ENCODE measurements at regions not wholly inside any gene's neighbourhood (a gene's known extent, or its start where the extent isn't known, plus 50 kb on each side); places are given as distances from the start of the nearest gene placed in this dataset.
A peak's percentile ranks its signal among the peaks of the same experiment; 100 is the strongest.

DNA sequence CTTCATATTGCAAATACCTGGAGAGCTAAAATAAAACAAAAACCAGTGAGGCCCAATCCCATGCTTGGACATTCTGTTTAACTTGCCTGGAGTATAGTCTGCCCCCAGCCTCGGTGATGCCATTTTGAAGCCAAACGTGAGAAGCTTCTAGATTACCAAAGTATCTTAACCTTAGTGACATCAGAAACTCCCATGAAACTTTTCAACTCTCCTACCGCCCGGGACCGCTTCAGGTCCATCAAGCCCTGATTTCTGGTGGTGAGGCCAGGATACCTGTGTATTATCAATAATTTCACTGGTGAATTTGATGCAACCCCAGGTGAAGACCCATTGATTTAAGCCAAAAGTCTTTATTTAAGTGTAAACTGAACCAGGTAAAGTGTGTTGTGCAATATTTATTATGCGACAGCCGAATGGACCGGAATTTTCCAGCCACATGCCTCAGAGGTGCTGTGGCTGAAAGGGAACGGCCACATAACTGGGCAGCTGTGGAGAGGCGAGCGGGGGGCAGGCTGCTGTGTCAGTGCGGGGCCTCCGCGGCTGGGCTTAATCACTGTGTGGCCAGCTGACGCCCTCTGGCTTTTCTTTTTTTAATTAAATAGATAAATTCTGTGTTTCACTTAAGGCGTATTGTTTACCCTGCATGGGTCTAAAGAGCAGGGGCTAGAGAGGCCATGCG lies 385.5 kb upstream of the B3GAT1 start:
- DNase-seq (ENCODE audit: low spot score), result no peak

DNA sequence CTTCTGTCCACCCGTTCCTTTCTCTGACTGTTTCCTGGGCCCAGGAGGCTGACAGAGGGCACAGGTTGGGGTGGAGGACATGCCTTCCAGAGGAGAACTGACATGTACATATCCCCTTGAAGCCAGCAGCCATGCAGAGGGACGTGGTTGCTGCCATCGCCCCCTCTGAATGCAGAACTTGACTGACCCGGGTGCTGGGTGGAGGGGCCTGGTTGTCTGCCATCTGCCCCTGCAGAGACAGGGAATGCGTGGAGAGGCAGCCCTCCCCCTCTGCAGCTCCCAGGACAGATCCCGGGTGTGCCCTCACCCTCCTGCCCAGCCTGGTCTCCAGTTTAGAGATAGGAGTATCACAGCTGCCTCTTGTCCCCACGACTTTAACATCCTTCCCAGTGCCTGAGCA lies 383.0 kb upstream of the B3GAT1 start:
- DNase-seq (ENCODE audit: low spot score), result no peak

DNA sequence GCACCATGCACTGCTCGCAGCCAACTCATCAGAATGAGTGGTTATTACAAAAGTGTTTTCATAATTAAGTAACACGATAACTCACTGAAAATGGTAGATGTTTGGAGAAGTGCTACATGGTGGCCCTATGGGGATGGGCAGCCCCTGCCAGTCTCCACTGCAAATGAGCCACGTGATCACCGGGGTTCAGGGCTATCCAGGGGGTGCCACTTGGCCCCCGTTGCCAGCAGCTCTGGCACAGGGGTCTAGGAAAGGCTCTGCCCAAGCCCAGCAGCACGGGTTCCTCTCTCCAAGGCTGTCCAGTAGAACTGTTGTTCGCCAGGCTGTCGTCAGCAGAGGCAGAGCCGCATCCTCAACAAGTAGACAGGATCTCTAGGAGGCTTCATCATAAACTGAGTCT lies 382.1 kb upstream of the B3GAT1 start:
- DNase-seq (ENCODE audit: low spot score), result no peak

DNA sequence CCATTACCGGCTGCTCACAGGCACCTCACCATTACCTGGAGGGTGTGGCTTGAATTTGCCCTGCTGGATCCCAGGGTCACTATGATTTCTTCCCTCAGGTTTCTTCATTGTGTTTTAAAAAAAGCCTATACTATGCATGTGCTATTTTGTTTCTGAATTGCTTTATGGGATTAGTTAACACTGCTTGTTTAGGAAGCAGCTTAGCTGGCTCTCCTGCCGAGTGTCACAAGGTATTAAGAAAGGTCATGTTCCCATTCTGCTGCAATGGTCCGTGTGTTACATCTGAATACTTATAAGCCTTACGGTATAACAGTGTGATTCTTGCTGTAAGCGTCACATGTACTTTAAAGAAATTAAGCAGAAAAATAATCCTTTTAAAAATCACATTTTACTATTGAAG lies 380.6 kb upstream of the B3GAT1 start:
- no peak for DNase-seq (ENCODE audit: low spot score)

DNA sequence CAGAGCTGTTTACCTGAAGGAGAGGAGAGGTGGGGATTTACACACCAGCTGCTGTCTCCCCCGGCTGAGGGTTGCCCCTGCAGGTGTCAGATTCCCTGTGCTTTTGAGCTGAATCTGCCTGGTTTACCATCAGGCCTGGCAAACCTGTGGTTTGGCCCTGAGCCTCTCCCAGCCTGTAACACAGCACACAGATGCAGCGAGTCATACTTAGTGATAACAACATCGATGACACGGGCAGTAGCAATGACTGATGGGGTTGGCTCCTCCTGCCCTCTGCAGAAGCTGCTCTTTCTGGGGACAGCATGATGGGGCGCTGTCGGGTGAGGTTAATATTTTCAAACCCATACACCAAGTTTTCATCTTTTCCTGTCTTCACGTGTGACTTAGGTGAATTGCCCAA lies 380.0 kb upstream of the B3GAT1 start:
- no peak for DNase-seq (ENCODE audit: low spot score)

DNA sequence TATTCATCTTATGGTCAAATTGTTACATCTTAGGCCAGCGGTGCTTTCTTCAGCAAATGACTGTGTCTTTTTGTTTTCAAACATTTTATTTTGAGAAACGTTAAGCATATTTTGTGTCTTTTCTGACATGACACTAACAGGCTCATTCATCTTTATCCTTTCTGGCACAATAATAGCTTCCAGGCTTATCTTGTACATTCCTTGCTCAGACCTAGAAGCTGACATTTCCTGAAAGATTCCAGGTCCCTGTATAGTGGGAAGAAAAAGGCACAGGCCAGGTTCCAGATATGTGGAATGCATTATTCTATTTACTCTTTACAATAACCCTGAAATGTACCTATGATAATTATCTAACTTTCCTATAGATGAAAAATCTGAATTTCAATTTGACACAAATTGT lies 379.1 kb upstream of the B3GAT1 start:
- DNase-seq (ENCODE audit: low spot score), result no peak

DNA sequence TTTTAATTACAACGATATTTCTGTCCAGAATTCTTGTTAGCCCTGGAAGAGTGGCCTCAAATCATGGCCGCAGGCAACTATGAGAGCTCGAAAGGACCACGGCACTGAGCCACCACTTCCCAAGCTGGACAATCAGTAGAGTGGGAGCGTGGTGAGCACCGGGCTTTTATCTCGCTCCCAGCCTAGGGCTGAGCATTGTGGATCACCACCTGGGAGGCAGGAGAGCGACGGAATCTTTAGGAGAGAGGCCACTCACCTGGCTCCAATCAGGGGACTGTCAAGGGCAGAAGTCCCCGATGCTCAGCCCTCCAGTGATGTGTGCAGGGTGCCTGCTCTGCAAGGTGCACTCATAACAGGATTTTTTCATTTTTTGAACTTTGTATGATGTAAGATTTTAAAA lies 377.1 kb upstream of the B3GAT1 start:
- DNase-seq (ENCODE audit: low spot score), result no peak

DNA sequence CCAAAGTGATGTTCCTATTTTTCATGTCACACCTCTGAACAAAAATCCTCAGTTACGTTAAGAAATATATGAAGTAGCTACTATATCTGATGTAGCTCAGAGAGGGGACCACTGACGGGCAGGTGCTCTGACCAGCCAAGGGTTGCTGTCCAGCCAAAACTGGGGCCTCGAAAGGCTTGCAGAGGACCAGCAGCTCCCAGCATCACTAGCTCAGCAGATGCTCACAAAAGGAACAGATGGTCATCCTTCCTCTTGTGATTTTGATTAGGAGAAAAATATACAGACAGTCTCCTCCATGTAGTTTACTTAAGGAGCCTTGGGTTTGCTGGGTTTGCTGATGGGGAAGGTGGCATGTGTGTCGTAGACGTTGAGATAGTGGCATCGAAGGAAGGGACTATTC lies 374.6 kb upstream of the B3GAT1 start:
- no peak for DNase-seq (ENCODE audit: low spot score)

DNA sequence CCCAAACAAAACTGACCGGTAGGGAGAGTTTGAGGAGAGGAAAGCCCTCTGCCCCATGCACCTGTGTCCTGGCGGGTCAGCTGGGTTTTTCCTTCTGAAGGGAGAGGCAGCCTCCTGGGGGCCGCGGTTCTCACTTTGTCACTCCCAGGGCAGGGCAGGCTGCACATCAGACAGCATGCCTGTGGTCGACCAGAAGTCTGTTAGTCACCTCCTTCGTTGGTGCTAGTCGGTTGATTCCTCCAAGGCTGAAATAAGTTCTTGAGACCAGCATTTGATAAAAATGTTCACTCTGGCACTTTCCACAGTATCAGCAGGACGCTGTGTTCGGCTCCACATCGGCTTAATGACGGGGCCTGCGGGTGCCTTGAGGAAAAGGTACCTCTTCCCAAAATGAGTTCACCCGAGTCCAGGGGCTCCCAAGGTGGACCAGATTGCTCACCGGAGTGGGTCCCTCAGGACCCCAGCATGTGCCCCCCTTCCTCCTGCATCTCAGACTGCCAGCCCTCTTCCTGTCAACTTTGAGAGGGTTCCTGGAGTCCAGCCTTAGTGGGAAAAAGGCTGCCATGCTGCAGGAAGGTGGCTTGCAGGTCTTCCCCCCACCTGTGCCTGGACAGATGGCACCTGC lies 373.7 kb upstream of the B3GAT1 start:
- no peak for DNase-seq (ENCODE audit: low spot score)

DNA sequence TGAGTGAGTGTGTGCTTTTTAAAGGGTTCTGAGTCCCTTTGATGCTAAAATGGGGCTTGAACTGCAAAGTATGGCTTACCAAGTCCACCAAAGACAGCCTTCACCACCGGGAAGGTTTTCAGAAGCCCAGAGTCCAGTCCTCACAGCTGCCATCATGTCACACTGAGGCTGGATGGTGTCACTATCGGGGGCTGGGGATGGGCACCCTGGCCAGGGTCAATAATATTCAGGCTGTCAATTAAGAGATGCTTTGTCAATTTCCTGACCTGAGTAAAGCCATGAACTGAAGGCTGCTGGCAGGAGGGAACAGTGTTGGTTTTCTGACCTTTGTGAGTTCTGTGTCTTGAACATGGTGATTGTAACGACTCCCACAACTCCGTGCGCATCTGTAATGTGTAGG lies 373.0 kb upstream of the B3GAT1 start:
- DNase-seq (ENCODE audit: low spot score), result no peak

DNA sequence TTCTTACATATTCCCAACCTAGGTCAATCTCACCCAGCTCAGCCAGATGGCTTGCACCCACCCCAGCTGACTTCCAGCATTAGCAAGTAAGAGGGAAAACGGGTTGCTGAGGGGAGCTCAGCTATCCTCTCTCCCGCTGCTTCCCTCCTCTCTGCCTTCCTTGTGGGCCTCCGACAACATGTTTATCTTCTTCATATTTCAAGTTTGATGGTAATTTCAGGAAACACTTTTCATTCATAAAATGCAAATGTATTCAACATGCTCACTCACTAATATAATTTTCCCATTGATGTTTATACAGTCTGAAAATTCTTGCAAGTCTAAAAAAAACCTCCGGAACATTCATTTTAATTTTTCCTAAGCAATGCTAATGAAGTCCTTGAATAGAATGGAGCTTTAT lies 372.5 kb upstream of the B3GAT1 start:
- no peak for DNase-seq (ENCODE audit: low spot score)

DNA sequence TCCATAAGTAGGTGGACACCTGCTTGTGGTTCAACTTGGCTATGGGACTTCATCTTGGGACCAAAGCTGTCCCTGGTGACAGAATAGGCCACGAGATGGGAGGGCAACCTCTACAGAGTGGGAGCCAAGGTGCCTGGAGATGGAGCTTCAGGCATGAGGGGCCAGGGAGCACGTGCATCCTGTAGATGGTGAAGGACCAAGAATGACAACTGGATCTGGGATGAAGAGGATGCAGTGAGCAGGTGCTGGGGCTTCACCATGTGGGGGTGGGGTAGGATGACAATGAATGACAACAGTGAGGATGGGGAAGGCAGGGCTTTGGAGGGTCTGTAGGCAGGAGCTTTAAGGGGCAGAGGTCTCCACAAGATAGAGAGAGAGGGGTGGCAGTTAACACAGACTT lies 372.0 kb upstream of the B3GAT1 start:
- DNase-seq (ENCODE audit: low spot score), result no peak

DNA sequence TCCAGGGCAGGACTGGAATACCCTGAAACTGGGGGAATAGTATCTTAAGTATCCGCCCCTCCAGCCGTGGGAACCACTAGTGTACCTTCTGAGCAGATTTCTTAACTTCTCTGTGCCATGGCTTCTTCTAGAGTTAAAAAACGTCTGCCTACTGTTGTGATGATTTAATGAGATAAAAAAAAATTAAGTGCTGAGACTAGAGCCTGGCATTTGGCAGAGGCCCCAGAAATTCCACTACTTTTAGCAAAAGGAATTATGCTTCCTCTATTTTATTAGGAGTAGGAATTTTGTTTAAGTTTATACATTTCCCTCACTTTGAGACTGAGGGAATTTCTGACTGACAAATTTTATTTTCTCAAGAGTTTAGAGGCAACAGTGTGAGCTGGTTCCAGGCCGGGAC lies 371.2 kb upstream of the B3GAT1 start:
- DNase-seq (ENCODE audit: low spot score), result no peak

DNA sequence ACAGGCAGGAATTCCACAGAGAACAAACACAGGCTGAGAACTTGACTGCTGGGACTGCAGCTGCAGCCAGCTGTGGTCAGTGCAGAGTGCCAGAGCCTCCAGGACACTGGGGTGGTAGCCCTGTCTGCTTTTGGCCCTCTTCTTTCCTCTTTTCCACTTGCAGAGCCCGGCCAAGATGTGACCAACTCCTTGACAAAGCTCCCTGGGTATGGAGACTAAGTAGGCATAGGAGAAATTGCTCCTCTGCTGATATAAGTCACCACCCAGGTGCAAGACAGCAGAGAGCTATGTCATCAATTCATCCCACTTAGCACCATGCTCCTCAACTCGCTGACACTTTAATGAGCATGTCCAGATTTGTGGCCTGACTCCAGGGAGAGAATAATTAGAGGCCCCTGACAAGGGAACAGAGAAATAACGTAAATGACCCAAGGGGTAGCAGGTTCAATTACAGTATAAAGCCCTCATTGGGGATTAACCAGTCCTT lies 369.4 kb upstream of the B3GAT1 start:
- no peak for DNase-seq (ENCODE audit: low spot score)

DNA sequence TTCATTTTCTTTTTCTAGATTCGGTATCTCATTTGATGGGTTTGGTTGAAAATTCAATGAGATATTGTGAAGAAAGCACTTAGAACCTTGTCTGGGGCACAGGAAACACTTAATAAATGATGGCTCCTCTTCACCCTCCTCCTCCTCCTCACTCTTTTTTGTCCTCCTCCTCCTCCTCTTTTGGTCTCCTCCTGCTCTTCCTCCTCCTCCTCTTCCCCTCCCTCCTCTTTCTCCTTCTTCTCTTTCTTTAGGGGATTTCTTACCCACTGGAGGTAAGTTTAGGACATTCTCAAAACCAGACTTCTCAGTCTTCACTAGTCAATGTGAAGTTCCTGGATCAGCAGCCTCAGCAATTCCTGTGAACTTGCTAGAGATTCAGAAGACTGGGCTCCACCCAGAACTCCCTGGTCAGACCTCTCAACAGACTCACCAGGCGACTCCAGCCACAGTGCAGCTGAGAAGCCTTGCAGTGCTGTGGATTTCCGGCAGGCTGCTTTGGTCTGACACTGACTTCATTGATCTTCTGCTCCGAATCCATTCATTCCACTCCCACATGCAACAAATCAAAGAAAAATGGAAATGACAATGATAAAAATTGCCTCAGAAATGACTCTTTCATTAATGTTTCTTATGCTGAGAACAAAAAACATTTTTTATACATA lies 368.6 kb upstream of the B3GAT1 start:
- no peak for DNase-seq (ENCODE audit: low spot score)

DNA sequence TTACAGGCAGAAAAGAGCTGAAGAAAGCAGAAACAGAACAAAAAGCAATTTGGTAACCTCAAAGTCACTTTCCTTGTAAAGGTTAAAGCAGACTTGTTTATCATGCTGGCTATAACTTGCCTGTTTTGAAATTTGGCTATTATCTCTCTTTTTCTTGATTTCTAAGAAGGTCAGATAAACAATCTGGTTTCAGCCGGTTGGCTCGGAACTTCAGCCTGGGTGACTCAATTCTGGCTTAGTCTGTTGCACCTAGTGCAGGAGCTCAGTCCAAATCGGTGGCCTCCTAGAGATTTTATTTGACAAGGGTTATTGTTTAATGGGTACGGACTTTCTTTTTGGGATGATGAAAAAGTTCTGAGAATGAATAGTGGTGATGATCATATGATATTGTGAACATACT lies 367.1 kb upstream of the B3GAT1 start:
- DNase-seq (ENCODE audit: low spot score), result no peak

DNA sequence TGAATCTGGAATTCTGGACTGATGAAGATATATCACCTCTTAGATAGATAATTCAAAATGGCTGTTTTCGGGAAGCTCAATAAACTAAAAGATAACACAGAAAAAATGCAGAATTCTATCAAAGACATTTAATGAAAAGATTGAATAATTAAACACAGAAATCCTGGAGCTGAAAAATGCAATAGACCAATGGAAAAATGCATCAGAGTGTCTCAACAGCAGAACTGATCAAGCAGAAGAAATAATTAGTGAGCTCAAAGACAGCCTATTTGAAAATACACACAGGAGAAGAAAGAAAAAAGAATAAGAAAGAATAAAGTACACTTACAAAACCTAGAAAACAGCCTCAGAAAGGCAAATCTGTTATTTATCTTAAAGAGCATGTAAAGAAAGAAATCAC lies 356.4 kb upstream of the B3GAT1 start:
- DNase-seq (ENCODE audit: low spot score), result no peak

DNA sequence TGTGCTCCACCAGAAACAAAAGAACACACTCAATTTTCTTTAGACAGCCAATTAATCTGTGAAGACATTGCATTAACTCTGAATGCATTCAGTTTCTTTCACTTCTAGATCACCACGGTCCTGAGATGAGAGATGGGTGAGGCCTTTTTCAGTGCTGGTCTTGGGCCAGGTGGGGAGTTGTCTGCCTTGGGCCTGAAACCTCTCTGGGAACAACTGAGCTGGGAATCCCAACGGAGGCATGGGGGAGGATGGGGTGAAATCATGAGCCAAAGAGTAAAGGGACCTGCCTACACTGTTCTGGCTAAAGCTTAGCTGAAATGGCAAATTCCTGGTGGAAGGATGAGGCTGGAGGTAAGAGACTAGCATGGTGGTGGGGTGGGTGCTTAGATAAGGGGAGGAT lies 353.5 kb upstream of the B3GAT1 start:
- no peak for DNase-seq (ENCODE audit: low spot score)

DNA sequence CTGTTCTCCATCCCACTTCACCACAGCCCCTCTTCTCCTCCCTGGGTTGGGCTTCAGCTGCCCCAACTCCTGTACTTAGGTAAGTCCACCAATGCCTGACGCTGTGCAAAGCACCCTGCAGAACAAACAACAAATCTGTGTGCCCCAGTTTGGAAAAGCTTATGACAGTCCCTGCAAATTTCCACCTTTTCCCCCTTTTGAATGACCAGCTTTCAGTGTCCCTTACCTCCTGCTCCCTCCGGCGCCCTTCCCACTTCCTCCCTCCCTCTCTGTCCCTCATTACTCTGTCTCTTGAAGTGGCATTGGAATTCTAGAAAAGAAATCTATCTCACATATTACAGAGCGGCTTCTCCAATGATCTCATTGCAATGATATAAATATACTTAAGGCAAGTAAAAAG lies 352.9 kb upstream of the B3GAT1 start:
- DNase-seq (ENCODE audit: low spot score), result no peak

DNA sequence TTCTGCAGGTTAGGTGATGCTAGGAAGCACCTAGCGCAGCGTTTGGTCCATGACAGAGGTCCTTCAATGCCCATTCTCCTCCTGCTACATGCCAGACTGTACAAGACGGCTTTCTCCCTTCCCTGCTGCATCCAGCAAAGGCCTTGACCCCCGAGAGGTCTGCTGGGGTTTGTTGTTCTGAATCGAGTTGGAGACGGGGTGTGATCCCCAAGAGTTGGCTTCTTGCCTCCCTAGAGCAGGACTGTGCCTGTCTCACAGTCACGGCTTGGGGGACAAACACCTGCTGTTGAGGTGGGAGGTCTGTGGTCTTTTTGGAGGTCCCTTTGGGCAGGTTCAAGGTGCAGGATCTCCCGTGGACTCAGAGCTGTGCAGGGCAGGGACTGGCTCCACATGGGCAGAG lies 352.3 kb upstream of the B3GAT1 start:
- no peak for DNase-seq (ENCODE audit: low spot score)

DNA sequence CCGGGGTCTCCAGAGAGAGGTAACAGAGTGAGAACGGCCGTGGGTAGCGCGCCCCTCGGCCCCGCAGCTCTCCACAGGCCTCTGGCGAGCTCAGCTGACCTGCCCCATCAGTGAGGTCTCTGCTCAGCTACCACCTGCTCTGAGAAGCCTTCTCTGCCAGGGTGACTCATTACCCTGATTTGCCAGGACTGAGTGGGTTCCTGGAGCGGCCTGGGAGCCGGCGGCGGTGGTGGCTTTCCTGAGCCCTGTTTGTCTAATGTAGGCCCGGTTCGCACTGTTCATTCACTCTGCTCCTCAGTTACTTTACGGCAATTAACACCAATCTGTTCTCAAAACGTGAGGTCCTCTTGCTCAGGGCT lies 351.0 kb upstream of the B3GAT1 start:
- no peak for DNase-seq (ENCODE audit: low spot score)

DNA sequence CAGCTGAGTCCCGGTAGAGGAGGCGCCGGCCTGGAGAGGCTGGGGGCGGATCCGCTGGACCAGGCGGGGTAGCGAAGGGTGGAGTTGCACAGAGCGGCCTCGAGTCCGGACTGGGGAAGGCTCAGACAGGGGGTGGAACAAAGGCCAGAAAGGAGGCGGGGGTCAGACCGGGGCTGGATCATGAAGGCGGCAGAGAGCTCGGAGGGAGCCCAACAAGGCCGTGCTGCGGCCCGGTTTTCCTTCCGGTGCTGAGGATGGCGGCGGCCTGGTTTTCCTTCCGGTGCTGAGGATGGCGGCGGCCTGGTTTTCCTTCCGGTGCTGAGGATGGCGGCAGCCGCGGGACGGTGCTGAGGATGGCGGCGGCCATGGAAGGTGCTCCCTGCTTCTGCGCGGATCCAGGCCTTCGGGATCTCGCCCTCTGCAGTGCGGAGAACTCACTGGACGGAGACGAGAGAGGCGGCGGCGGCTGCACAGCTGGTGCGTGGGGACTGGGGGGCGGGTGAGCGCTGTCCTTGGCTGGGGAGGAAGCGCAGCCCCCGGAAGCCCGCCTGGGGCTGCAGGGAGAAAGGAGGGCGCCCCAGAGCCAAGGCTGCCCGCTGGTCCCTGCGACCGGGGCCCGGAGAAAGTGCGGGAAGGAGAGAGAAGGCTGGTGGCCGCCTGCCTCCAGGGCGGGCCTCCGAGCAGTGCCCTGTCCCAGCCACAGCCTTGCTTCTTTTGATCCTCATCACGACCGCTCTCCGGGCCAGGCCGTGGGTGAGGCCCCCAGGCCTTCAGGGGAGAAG lies 350.4 kb upstream of the B3GAT1 start:
- peak; percentile 25 for DNase-seq (ENCODE audit: low spot score)

DNA sequence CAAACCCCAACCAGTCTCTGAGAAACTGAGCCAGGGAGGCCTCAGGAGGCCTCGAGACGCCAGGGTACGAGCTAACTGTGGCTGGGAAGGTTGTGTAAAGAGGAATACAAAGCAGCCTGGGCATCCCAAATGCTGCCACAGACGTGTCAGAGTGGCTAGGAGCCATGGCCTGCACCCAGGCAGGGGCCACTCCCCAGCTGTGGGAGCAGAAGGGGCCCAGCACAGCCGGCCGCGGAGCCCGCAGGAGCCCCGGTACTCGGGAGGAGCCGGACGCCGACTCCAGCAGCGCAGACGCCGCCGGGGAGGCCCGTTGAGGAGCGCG lies 349.8 kb upstream of the B3GAT1 start:
- DNase-seq (ENCODE audit: low spot score), result no peak

All from iPS-NIHi11 (cell line).